ENCODE measurements at regions not wholly inside any gene's neighbourhood (a gene's known extent, or its start where the extent isn't known, plus 50 kb on each side); places are given as distances from the start of the nearest gene placed in this dataset.

DNA sequence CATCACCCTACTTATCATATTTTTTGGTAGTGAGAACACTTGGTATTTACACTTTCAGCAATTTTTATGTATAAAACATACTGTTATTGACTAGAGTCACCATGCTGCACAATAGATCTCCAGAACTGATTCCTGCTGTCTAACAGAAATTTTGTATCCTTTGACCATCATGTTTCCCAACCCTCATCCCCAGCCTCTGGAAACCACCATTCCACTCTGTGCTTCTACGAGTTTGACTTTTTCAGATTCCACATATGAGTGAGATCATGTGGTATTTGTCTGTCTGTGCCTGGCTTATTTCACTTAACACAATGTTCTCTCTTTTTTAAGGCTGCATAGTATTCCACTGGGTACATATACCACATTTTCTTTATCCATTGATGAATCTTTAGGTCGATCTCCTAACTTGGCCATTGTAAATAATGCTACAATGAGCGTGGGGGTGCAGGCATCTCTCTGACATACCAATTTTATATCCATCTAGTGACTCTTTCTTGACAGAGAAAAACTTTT lies 115.9 kb upstream of the RUNX1 start:
- H4K20me1 ChIP-seq (ENCODE audit: insufficient read depth, low read length, poor library complexity, severe bottlenecking) = no peaks in the 10 kb centered on the region
- H3K4me3 ChIP-seq (ENCODE audit: low read length, poor library complexity, severe bottlenecking) = no peak overlapping the region

DNA sequence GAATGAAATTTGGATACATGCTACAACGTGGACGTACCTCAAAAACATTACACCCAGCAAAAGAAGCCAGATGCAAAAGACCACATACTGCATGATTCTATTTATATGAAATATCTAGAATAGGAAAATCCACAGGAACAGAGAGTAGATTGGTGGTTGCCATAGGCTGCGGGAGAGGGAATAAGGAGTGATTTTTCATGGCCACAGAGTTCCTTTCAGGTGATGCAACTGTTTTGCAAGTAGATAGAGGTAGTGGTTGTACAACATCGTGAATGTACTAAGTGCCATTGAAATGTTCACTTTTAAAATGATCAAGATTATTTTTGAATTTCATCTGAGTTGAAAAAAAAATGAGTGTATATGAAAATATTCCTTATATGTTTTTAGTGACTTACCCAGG lies 115.3 kb upstream of the RUNX1 start:
- Histone ChIP-seq H3K4me1 (ENCODE audit: insufficient read depth, low read length, poor library complexity, severe bottlenecking) (no peaks in the 10 kb centered on the region), H3K79me2 (ENCODE audit: insufficient read depth, low read length) (no peaks in the 10 kb centered on the region), H3K9ac (ENCODE audit: low read depth, low read length, poor library complexity, severe bottlenecking) (no peak overlapping the region), H3K9me2 (replicated peaks; ENCODE audit: low read depth, low read length) (no peaks in the 10 kb centered on the region), H3K36me3 (ENCODE audit: insufficient read depth, low read length) (no peaks in the 10 kb centered on the region), H3K27me3 (ENCODE audit: insufficient read depth, low read length, poor library complexity, severe bottlenecking) (no peaks in the 10 kb centered on the region), H3K9me3 (ENCODE audit: insufficient read depth, low read depth, low read length) (no peaks in the 10 kb centered on the region), H4K20me1 (ENCODE audit: insufficient read depth, low read length, poor library complexity, severe bottlenecking) (no peaks in the 10 kb centered on the region), H3F3A (ENCODE audit: low read depth) (no peaks in the 10 kb centered on the region), H3K4me2 (ENCODE audit: low read depth, low read length, poor library complexity, severe bottlenecking) (no peak overlapping the region), H2AFZ (ENCODE audit: low read length) (no peak overlapping the region), H3K4me3 (ENCODE audit: low read length, poor library complexity, severe bottlenecking) (no peak overlapping the region)
- no peak for TF ChIP-seq EZH2phosphoT487 (IDR thresholded peaks at IDR 0.05; ENCODE audit: borderline replicate concordance)
- TF ChIP-seq, protein P1, sequence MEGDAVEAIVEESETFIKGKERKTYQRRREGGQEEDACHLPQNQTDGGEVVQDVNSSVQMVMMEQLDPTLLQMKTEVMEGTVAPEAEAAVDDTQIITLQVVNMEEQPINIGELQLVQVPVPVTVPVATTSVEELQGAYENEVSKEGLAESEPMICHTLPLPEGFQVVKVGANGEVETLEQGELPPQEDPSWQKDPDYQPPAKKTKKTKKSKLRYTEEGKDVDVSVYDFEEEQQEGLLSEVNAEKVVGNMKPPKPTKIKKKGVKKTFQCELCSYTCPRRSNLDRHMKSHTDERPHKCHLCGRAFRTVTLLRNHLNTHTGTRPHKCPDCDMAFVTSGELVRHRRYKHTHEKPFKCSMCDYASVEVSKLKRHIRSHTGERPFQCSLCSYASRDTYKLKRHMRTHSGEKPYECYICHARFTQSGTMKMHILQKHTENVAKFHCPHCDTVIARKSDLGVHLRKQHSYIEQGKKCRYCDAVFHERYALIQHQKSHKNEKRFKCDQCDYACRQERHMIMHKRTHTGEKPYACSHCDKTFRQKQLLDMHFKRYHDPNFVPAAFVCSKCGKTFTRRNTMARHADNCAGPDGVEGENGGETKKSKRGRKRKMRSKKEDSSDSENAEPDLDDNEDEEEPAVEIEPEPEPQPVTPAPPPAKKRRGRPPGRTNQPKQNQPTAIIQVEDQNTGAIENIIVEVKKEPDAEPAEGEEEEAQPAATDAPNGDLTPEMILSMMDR (conservative IDR thresholded peaks at IDR 0.05; ENCODE audit: low read length) = no peak

More for the DNA sequence above, 115.9 kb upstream of the RUNX1 start:
- Histone ChIP-seq H3K36me3 (ENCODE audit: insufficient read depth, low read length) (no peaks in the 10 kb centered on the region), H3K4me2 (ENCODE audit: low read depth, low read length, poor library complexity, severe bottlenecking) (no peak overlapping the region), H3K4me1 (ENCODE audit: insufficient read depth, low read length, poor library complexity, severe bottlenecking) (no peaks in the 10 kb centered on the region), H3K9ac (ENCODE audit: low read depth, low read length, poor library complexity, severe bottlenecking) (no peak overlapping the region), H3F3A (ENCODE audit: low read depth) (no peaks in the 10 kb centered on the region), H3K9me2 (replicated peaks; ENCODE audit: low read depth, low read length) (no peaks in the 10 kb centered on the region), H3K9me3 (ENCODE audit: insufficient read depth, low read depth, low read length) (no peaks in the 10 kb centered on the region), H2AFZ (ENCODE audit: low read length) (no peak overlapping the region), H3K79me2 (ENCODE audit: insufficient read depth, low read length) (no peaks in the 10 kb centered on the region), H3K27me3 (ENCODE audit: insufficient read depth, low read length, poor library complexity, severe bottlenecking) (no peaks in the 10 kb centered on the region)
- TF ChIP-seq EZH2phosphoT487 (IDR thresholded peaks at IDR 0.05; ENCODE audit: borderline replicate concordance) = no peak
- TF ChIP-seq, protein P1 (conservative IDR thresholded peaks at IDR 0.05; ENCODE audit: low read length) = no peak

DNA sequence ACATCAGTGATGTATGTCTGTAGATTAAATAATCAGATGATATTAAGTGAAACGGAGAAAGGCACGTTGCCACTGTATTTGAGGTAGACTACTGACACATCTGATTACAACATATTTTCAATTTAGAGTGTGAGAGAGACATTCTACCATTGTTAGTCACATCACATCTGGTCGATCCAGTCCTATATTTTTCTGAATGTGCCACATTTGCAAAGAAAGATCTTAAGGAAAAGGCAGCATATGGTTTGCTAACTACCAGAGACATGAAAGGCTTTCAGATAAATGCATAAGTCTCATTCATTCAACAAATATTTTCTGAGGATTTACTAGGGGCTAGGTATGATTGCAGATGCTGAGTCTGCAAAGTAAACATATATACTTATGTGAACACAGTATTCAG lies 114.3 kb upstream of the RUNX1 start:
- H3K4me2 ChIP-seq (ENCODE audit: low read depth, low read length, poor library complexity, severe bottlenecking) = no peak overlapping the region
- H3K27me3 ChIP-seq (ENCODE audit: insufficient read depth, low read length, poor library complexity, severe bottlenecking) = no peaks in the 10 kb centered on the region
- H3K9ac ChIP-seq (ENCODE audit: low read depth, low read length, poor library complexity, severe bottlenecking) = no peak overlapping the region
- no peaks in the 10 kb centered on the region for H3K36me3 ChIP-seq (ENCODE audit: insufficient read depth, low read length)
- no peaks in the 10 kb centered on the region for H3K9me3 ChIP-seq (ENCODE audit: insufficient read depth, low read depth, low read length)
- H4K20me1 ChIP-seq (ENCODE audit: insufficient read depth, low read length, poor library complexity, severe bottlenecking) = no peaks in the 10 kb centered on the region
- no peak overlapping the region for H3K4me3 ChIP-seq (ENCODE audit: low read length, poor library complexity, severe bottlenecking)
- TF ChIP-seq, protein P1 (conservative IDR thresholded peaks at IDR 0.05; ENCODE audit: low read length) = no peak
- no peak for TF ChIP-seq EZH2phosphoT487 (IDR thresholded peaks at IDR 0.05; ENCODE audit: borderline replicate concordance)
- H3K4me1 ChIP-seq (ENCODE audit: insufficient read depth, low read length, poor library complexity, severe bottlenecking) = no peaks in the 10 kb centered on the region
- no peaks in the 10 kb centered on the region for H3F3A ChIP-seq (ENCODE audit: low read depth)
- H2AFZ ChIP-seq (ENCODE audit: low read length) = no peak overlapping the region
- no peaks in the 10 kb centered on the region for H3K79me2 ChIP-seq (ENCODE audit: insufficient read depth, low read length)
- H3K9me2 ChIP-seq (replicated peaks; ENCODE audit: low read depth, low read length) = no peaks in the 10 kb centered on the region
